ENCODE measurements at regions not wholly inside any gene's neighbourhood (a gene's known extent, or its start where the extent isn't known, plus 50 kb on each side); places are given as distances from the start of the nearest gene placed in this dataset.

GRCh38 chr9:129525656-129526196 is 95.2 kb downstream of the C9orf50 start:
- Mint-ChIP-seq H3K27me3 (ENCODE audit: low read depth in 3 of 3) (peaks cover 6 to 15% (median 9%) of the 10 kb centered on the region in 3 donors), H3K9me3 (peaks cover 0 to 5% (median 2%) of the 10 kb centered on the region in 6 donors), H3K4me1 (no peaks in the 10 kb centered on the region), H3K36me3 (peaks cover 0 to 4% (median 3%) of the 10 kb centered on the region in 3 donors), H3K4me3 (no peak overlapping the region), H3K27ac (no peak overlapping the region)
- DNase-seq = no peak

GRCh38 chr9:129524582-129525270 is 96.2 kb downstream of the C9orf50 start:
- H3K27me3 Mint-ChIP-seq (ENCODE audit: low read depth in 3 of 3) = peaks cover 6 to 12% (median 7%) of the 10 kb centered on the region in 3 donors

DNA sequence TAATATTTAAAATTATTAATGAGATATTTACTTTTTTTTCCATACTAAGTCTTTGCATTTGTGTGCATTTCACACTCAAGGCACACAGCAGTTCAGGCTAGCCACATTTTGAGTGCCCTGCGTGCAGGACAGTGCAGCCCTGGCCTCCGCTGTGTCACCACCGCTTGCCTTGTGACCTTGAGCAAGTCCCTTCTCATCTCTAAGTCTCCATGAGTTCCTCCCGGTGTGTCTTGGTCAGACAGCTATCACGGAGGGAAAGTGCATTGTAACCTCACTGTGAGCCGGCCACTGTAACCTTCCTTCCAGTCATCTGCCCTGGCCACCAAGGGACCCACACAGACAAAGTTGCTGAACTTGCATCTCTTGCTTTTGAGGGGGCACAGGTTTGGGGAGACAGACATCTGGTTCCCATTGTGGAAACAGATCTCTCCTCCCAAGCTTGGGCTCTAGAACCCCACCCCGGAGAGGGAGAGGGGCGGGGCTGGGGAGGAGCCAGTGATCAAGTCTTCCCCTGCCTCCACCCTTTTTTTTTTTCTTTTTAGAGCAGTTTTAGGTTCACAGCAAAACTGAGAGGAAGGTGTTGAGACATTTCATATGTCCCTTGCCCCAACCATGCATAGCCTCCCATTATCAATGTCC is 96.8 kb downstream of the C9orf50 start:
- peaks cover 6 to 11% (median 7%) of the 10 kb centered on the region in 3 donors for H3K27me3 Mint-ChIP-seq (ENCODE audit: low read depth in 3 of 3)
- peaks cover 0 to 5% (median under 1%) of the 10 kb centered on the region in 6 donors for H3K9me3 Mint-ChIP-seq
- peaks cover 0 to 3% (median 0%) of the 10 kb centered on the region in 3 donors for H3K36me3 Mint-ChIP-seq
- no peak for DNase-seq
- no peaks in the 10 kb centered on the region for H3K4me1 Mint-ChIP-seq
- H3K4me3 Mint-ChIP-seq = no peak overlapping the region
- H3K27ac Mint-ChIP-seq = no peak overlapping the region

More at GRCh38 chr9:129524582-129525270, 96.2 kb downstream of the C9orf50 start:
- H3K27ac Mint-ChIP-seq = no peak overlapping the region
- H3K36me3 Mint-ChIP-seq = peaks cover 0 to 3% (median 2%) of the 10 kb centered on the region in 3 donors
- no peak overlapping the region for H3K4me3 Mint-ChIP-seq
- H3K9me3 Mint-ChIP-seq = peaks cover 0 to 5% (median 1%) of the 10 kb centered on the region in 6 donors
- no peaks in the 10 kb centered on the region for H3K4me1 Mint-ChIP-seq
- no peak for DNase-seq

DNA sequence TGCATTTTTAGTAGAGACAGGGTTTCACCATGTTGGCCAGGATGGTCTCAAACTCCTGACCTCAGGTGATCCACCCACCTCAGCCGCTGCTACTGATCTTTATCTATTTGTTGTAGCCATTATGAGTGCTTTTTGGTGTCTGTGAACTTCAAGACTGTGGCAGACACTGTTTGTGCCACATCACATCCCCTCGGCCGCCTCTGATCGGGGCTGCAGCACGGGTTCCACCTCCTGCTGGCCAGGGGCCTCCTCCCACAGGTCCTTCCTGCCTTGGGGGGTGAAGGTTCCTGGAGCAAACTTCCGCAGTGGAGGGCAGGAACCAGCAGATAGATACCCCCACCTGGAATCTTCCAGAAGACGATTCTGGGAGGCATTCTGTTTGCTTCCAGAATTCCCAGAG is 98.5 kb downstream of the C9orf50 start:
- no peaks in the 10 kb centered on the region for H3K4me1 Mint-ChIP-seq
- peaks cover 2 to 11% (median 8%) of the 10 kb centered on the region in 6 donors for H3K9me3 Mint-ChIP-seq
- no peak overlapping the region for H3K4me3 Mint-ChIP-seq
- H3K27ac Mint-ChIP-seq = peak overlapping the region in 1 of 6 donors; percentile 31
- DNase-seq = no peak
- H3K36me3 Mint-ChIP-seq = peaks cover 0 to 7% (median 5%) of the 10 kb centered on the region in 3 donors
- peaks cover 4 to 10% (median 7%) of the 10 kb centered on the region in 3 donors for H3K27me3 Mint-ChIP-seq (ENCODE audit: low read depth in 3 of 3)

GRCh38 chr9:129520082-129520481 is 100.8 kb downstream of the C9orf50 start:
- peaks cover 3 to 7% (median 5%) of the 10 kb centered on the region in 3 donors for H3K36me3 Mint-ChIP-seq
- peaks cover 2 to 22% (median 10%) of the 10 kb centered on the region in 6 donors for H3K9me3 Mint-ChIP-seq
- no peak overlapping the region for H3K27ac Mint-ChIP-seq
- H3K4me1 Mint-ChIP-seq = no peaks in the 10 kb centered on the region
- DNase-seq = no peak
- H3K27me3 Mint-ChIP-seq (ENCODE audit: low read depth in 3 of 3) = peaks cover 5 to 7% (median 6%) of the 10 kb centered on the region in 3 donors
- no peak overlapping the region for H3K4me3 Mint-ChIP-seq

GRCh38 chr9:129518074-129518473 is 102.8 kb downstream of the C9orf50 start:
- Mint-ChIP-seq H3K4me3 (no peak overlapping the region), H3K9me3 (peaks cover 6 to 30% (median 16%) of the 10 kb centered on the region in 6 donors), H3K36me3 (peaks cover 4 to 7% (median 5%) of the 10 kb centered on the region in 3 donors), H3K4me1 (no peaks in the 10 kb centered on the region), H3K27ac (no peak overlapping the region), H3K27me3 (ENCODE audit: low read depth in 3 of 3) (peaks cover 2 to 6% (median 4%) of the 10 kb centered on the region in 3 donors)
- no peak for DNase-seq

GRCh38 chr9:129517006-129517405 is 103.9 kb downstream of the C9orf50 start:
- H3K36me3 Mint-ChIP-seq = peaks cover 4 to 7% (median 5%) of the 10 kb centered on the region in 3 donors
- H3K4me1 Mint-ChIP-seq = no peaks in the 10 kb centered on the region
- H3K9me3 Mint-ChIP-seq = peaks cover 6 to 31% (median 16%) of the 10 kb centered on the region in 6 donors
- no peak overlapping the region for H3K4me3 Mint-ChIP-seq
- DNase-seq = no peak
- H3K27ac Mint-ChIP-seq = no peak overlapping the region
- peaks cover 2 to 6% (median 4%) of the 10 kb centered on the region in 3 donors for H3K27me3 Mint-ChIP-seq (ENCODE audit: low read depth in 3 of 3)

DNA sequence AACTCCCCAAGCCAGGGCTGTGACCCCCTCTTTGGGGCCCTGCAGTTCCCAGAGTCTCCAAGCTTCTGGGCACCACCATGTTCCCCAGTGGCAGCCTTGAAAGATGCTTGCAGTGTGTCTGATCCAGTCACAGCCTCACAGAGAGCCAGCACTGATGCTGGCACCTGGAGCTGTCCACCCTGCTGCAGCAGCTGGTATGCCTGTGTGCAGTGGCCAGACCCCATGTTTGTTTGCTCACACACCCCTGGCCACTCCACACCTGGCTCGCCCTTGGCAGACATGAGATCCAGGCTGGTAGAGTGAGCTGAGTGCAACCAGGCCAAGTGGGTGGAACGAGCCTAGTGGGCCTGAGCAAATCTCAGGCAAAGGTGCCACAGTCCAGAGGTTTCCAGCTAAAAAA is 106.0 kb downstream of the C9orf50 start:
- Mint-ChIP-seq H3K36me3 (peaks cover 4 to 7% (median 5%) of the 10 kb centered on the region in 3 donors), H3K27ac (no peak overlapping the region), H3K9me3 (peaks cover 6 to 31% (median 16%) of the 10 kb centered on the region in 6 donors), H3K4me3 (no peak overlapping the region), H3K4me1 (no peaks in the 10 kb centered on the region), H3K27me3 (ENCODE audit: low read depth in 3 of 3) (peaks cover 2 to 6% (median 6%) of the 10 kb centered on the region in 3 donors)
- DNase-seq = no peak

DNA sequence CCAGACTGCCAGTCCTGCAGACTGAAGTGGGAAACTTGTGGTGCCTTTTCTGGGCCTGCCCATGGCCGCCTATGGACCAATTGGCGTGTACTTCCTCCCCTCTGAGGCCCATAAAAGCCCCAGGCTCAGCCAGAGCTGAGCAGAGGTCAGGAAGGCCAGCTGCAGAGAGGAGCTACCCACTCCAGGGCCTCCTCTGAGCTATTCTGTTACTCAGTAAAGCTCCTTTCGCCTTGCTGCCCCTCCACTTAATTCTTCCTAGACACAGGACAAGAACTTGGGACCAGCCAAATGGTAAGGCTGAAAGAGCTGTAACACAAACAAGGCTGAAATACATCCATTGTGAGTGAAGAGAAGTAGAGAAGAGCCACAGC is 106.4 kb downstream of the C9orf50 start:
- DNase-seq = no peak
- Mint-ChIP-seq H3K36me3 (peaks cover 4 to 7% (median 5%) of the 10 kb centered on the region in 3 donors), H3K4me3 (no peak overlapping the region), H3K27me3 (ENCODE audit: low read depth in 3 of 3) (peaks cover 2 to 6% (median 6%) of the 10 kb centered on the region in 3 donors), H3K9me3 (peaks cover 6 to 31% (median 16%) of the 10 kb centered on the region in 6 donors), H3K4me1 (no peaks in the 10 kb centered on the region), H3K27ac (no peak overlapping the region)

DNA sequence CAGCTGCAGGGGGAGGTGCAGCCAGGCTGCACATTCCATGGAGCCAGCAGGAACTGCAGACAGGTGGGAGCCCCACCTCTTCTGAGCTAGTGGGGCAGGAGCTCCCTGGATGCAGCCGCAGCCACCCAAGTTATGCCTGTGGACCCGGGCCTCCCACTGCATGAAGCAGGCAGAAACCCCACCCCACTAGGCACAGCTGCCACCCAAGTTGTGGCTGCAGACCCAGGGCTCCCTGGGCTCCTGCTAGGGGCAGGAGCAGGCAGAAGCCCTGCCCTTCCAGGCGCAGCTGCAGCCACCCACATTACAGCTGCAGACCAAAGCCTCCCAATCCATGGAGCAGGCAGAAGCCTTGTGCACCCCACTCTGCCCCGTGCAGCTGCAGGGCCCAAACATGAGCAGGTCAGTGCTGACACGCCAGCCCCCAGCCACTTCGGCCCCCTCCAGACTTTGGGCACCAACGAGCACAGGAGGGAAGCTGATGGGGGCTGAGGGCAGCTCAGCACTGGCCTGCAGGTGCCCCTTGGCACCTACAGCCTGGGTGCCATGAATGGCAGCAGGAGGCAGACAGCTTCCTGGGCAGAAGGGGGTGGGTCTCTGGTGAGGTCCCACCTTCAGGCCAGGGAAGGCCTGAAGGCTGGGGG is 106.9 kb downstream of the C9orf50 start:
- H3K36me3 Mint-ChIP-seq = peaks cover 4 to 7% (median 5%) of the 10 kb centered on the region in 3 donors
- no peak for DNase-seq
- no peak overlapping the region for H3K4me3 Mint-ChIP-seq
- no peaks in the 10 kb centered on the region for H3K4me1 Mint-ChIP-seq
- peaks cover 6 to 31% (median 16%) of the 10 kb centered on the region in 6 donors for H3K9me3 Mint-ChIP-seq
- peaks cover 2 to 6% (median 6%) of the 10 kb centered on the region in 3 donors for H3K27me3 Mint-ChIP-seq (ENCODE audit: low read depth in 3 of 3)
- H3K27ac Mint-ChIP-seq = no peak overlapping the region

DNA sequence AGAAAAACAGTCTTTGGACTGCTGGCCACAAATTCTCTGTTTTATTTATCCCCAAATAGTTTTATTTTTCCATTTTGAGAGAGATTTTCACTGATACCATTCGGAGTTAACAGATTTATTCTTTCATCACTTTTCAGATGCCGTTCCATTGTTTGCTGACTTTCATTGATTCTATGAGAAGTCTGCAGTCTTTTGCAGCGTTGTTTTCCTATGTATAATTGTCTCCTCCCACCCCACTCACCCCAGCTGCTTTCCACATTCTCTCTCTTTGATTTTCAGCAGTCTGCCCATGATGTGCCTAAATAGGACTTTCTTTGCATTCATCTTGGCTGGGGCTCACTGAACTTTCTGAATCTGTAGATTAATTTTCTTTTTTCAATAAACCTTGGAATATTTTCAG is 107.6 kb downstream of the C9orf50 start:
- no peak overlapping the region for H3K27ac Mint-ChIP-seq
- no peaks in the 10 kb centered on the region for H3K4me1 Mint-ChIP-seq
- peaks cover 3 to 26% (median 12%) of the 10 kb centered on the region in 6 donors for H3K9me3 Mint-ChIP-seq
- peaks cover 2 to 6% (median 4%) of the 10 kb centered on the region in 3 donors for H3K27me3 Mint-ChIP-seq (ENCODE audit: low read depth in 3 of 3)
- H3K36me3 Mint-ChIP-seq = peaks cover 4% of the 10 kb centered on the region in 3 donors
- DNase-seq = no peak
- H3K4me3 Mint-ChIP-seq = no peak overlapping the region

DNA sequence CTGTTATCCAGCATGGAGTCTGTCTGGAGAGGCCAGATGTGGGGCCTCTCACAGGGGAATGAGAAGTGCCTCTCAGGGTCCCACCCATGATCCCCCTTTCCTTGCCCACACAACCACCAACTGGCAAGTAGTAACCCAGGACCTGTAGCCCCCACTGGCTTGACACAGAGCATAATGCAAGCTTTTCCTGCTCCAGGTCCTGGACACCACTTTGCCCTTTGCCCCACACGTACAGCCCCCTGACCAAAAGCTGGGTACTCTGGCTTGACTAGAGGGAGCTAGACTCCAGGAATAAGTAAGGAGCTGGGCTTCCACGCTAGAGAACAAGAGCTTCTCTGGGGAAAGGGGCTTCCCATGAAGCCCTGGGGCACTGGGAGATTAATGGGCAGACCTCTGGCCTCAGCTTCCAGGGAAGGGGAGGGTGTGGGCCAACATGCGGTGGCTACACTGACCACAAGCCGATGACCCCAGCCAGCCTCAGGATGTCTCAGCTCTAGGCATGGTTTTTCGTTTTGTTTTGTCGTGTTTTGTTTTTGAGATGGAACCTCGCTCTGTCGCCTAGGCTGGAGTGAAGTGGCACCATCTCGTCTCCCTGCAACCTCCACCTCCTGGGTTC is 109.5 kb downstream of the C9orf50 start:
- Mint-ChIP-seq H3K36me3 (peaks cover 0 to 4% (median 0%) of the 10 kb centered on the region in 3 donors), H3K9me3 (peaks cover 3 to 16% (median 8%) of the 10 kb centered on the region in 6 donors), H3K27ac (no peak overlapping the region), H3K27me3 (ENCODE audit: low read depth in 3 of 3) (peaks cover 2 to 5% (median 2%) of the 10 kb centered on the region in 3 donors), H3K4me1 (no peaks in the 10 kb centered on the region), H3K4me3 (no peak overlapping the region)
- DNase-seq = no peak

GRCh38 chr9:129509533-129509928 is 111.4 kb downstream of the C9orf50 start:
- H3K4me1 Mint-ChIP-seq = no peaks in the 10 kb centered on the region
- peaks cover 0 to 9% (median 6%) of the 10 kb centered on the region in 6 donors for H3K9me3 Mint-ChIP-seq
- no peak overlapping the region for H3K4me3 Mint-ChIP-seq
- no peak for DNase-seq
- no peak overlapping the region for H3K27ac Mint-ChIP-seq
- peaks cover 0 to 3% (median 2%) of the 10 kb centered on the region in 3 donors for H3K27me3 Mint-ChIP-seq (ENCODE audit: low read depth in 3 of 3)
- no peaks in the 10 kb centered on the region for H3K36me3 Mint-ChIP-seq
